Keratinocyte (primary cell): ENCODE measurements at regions not wholly inside any gene's neighbourhood (a gene's known extent, or its start where the extent isn't known, plus 50 kb on each side); places are given as distances from the start of the nearest gene placed in this dataset.

Source experiments
- EZH2 ChIP-seq: IDR thresholded peaks from one replicate; pipeline ENCODE4 v1.6.1; 2012; ENCODE audit warnings: inconsistent platforms, mild to moderate bottlenecking, low read length, moderate library complexity
- TF ChIP-seq, protein P1 (sequence below), 3 experiments: IDR thresholded peaks in 1 of 3; conservative IDR thresholded peaks in 1 of 3; optimal IDR thresholded peaks in 1 of 3; 2 replicates in 2 of 3; 3 replicates in 1 of 3; pipeline versions ENCODE3 to v1.5.1; 2011; ENCODE audit warnings: low read length in 3 of 3, mild to moderate bottlenecking in 3 of 3, moderate library complexity in 2 of 3, control low read depth in 1 of 3, inconsistent platforms in 1 of 3; ENCODE audit not compliant: insufficient read depth in 2 of 3; ENCODE audit errors: extremely low read depth in 1 of 3

- no peak for TF ChIP-seq EZH2
- TF ChIP-seq, protein P1, sequence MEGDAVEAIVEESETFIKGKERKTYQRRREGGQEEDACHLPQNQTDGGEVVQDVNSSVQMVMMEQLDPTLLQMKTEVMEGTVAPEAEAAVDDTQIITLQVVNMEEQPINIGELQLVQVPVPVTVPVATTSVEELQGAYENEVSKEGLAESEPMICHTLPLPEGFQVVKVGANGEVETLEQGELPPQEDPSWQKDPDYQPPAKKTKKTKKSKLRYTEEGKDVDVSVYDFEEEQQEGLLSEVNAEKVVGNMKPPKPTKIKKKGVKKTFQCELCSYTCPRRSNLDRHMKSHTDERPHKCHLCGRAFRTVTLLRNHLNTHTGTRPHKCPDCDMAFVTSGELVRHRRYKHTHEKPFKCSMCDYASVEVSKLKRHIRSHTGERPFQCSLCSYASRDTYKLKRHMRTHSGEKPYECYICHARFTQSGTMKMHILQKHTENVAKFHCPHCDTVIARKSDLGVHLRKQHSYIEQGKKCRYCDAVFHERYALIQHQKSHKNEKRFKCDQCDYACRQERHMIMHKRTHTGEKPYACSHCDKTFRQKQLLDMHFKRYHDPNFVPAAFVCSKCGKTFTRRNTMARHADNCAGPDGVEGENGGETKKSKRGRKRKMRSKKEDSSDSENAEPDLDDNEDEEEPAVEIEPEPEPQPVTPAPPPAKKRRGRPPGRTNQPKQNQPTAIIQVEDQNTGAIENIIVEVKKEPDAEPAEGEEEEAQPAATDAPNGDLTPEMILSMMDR (optimal IDR thresholded peaks at IDR 0.05 in 1 of 3, IDR thresholded peaks at IDR 0.05 in 1 of 3, conservative IDR thresholded peaks at IDR 0.05 in 1 of 3; ENCODE audit: extremely low read depth in 1 of 3, insufficient read depth in 2 of 3, low read length in 3 of 3), result no peak
These were observed 1495.6 kb upstream of the CDH6 start for GRCh38 chr5:29697785-29698414.
